ENCODE measurements at regions not wholly inside any gene's neighbourhood (a gene's known extent, or its start where the extent isn't known, plus 50 kb on each side); places are given as distances from the start of the nearest gene placed in this dataset.

DNA sequence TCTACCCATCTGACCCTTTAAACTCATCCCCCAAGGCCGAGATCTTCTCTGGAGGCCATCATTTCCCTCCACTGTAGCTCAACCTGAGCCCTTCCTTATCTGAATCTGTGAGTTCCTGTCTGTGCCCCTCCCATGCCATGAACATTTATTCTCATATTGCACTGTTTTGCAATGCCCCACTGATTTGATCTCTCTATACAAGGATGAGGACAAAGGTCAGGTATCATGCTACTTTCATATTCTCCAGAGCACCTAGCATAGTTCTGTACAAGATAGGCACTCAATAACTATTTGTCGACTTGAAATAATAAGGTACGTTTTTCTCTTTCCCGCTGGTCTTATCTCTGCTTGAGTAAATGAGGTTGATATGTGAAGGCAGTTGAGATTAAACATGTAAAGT lies 135.5 kb downstream of the KLF5 start:
- TF ChIP-seq, protein P1, sequence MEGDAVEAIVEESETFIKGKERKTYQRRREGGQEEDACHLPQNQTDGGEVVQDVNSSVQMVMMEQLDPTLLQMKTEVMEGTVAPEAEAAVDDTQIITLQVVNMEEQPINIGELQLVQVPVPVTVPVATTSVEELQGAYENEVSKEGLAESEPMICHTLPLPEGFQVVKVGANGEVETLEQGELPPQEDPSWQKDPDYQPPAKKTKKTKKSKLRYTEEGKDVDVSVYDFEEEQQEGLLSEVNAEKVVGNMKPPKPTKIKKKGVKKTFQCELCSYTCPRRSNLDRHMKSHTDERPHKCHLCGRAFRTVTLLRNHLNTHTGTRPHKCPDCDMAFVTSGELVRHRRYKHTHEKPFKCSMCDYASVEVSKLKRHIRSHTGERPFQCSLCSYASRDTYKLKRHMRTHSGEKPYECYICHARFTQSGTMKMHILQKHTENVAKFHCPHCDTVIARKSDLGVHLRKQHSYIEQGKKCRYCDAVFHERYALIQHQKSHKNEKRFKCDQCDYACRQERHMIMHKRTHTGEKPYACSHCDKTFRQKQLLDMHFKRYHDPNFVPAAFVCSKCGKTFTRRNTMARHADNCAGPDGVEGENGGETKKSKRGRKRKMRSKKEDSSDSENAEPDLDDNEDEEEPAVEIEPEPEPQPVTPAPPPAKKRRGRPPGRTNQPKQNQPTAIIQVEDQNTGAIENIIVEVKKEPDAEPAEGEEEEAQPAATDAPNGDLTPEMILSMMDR (conservative IDR thresholded peaks at IDR 0.05; ENCODE audit: low read depth, low read length) = no peak
- TF ChIP-seq EZH2 (IDR thresholded peaks at IDR 0.05; ENCODE audit: low read length, unreplicated experiment) = no peak
- TF ChIP-seq EZH2phosphoT487 (IDR thresholded peaks at IDR 0.05; ENCODE audit: borderline replicate concordance, low read length) = no peak

Data from PC-3 (cell line).